ENCODE measurements at regions not wholly inside any gene's neighbourhood (a gene's known extent, or its start where the extent isn't known, plus 50 kb on each side); places are given as distances from the start of the nearest gene placed in this dataset.

DNA sequence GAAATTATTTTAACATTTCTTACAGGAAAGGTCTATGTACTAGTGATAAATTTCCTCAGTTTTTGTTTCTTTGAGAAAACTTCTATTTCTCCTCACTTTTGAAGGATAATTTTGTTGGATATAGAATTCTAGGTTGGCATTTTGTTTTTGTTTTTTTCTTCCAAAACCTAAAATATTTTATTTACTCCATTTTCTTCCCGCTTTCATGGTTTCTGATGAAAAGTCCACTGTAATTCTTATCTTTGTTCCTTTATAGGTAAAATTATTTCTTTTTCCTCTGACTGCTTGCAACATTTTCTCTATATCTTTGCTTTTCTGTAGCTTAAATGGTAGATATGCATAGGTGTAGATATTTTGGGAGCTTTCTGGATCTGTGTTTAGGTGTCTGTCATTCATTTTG lies 153.9 kb upstream of the DSCAM start (continued):
- TF ChIP-seq, protein P1, sequence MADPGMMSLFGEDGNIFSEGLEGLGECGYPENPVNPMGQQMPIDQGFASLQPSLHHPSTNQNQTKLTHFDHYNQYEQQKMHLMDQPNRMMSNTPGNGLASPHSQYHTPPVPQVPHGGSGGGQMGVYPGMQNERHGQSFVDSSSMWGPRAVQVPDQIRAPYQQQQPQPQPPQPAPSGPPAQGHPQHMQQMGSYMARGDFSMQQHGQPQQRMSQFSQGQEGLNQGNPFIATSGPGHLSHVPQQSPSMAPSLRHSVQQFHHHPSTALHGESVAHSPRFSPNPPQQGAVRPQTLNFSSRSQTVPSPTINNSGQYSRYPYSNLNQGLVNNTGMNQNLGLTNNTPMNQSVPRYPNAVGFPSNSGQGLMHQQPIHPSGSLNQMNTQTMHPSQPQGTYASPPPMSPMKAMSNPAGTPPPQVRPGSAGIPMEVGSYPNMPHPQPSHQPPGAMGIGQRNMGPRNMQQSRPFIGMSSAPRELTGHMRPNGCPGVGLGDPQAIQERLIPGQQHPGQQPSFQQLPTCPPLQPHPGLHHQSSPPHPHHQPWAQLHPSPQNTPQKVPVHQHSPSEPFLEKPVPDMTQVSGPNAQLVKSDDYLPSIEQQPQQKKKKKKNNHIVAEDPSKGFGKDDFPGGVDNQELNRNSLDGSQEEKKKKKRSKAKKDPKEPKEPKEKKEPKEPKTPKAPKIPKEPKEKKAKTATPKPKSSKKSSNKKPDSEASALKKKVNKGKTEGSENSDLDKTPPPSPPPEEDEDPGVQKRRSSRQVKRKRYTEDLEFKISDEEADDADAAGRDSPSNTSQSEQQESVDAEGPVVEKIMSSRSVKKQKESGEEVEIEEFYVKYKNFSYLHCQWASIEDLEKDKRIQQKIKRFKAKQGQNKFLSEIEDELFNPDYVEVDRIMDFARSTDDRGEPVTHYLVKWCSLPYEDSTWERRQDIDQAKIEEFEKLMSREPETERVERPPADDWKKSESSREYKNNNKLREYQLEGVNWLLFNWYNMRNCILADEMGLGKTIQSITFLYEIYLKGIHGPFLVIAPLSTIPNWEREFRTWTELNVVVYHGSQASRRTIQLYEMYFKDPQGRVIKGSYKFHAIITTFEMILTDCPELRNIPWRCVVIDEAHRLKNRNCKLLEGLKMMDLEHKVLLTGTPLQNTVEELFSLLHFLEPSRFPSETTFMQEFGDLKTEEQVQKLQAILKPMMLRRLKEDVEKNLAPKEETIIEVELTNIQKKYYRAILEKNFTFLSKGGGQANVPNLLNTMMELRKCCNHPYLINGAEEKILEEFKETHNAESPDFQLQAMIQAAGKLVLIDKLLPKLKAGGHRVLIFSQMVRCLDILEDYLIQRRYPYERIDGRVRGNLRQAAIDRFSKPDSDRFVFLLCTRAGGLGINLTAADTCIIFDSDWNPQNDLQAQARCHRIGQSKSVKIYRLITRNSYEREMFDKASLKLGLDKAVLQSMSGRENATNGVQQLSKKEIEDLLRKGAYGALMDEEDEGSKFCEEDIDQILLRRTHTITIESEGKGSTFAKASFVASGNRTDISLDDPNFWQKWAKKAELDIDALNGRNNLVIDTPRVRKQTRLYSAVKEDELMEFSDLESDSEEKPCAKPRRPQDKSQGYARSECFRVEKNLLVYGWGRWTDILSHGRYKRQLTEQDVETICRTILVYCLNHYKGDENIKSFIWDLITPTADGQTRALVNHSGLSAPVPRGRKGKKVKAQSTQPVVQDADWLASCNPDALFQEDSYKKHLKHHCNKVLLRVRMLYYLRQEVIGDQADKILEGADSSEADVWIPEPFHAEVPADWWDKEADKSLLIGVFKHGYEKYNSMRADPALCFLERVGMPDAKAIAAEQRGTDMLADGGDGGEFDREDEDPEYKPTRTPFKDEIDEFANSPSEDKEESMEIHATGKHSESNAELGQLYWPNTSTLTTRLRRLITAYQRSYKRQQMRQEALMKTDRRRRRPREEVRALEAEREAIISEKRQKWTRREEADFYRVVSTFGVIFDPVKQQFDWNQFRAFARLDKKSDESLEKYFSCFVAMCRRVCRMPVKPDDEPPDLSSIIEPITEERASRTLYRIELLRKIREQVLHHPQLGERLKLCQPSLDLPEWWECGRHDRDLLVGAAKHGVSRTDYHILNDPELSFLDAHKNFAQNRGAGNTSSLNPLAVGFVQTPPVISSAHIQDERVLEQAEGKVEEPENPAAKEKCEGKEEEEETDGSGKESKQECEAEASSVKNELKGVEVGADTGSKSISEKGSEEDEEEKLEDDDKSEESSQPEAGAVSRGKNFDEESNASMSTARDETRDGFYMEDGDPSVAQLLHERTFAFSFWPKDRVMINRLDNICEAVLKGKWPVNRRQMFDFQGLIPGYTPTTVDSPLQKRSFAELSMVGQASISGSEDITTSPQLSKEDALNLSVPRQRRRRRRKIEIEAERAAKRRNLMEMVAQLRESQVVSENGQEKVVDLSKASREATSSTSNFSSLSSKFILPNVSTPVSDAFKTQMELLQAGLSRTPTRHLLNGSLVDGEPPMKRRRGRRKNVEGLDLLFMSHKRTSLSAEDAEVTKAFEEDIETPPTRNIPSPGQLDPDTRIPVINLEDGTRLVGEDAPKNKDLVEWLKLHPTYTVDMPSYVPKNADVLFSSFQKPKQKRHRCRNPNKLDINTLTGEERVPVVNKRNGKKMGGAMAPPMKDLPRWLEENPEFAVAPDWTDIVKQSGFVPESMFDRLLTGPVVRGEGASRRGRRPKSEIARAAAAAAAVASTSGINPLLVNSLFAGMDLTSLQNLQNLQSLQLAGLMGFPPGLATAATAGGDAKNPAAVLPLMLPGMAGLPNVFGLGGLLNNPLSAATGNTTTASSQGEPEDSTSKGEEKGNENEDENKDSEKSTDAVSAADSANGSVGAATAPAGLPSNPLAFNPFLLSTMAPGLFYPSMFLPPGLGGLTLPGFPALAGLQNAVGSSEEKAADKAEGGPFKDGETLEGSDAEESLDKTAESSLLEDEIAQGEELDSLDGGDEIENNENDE (IDR thresholded peaks at IDR 0.05; ENCODE audit: insufficient replicate concordance, low read length), result no peak
- TF ChIP-seq POLR2AphosphoS5 (IDR thresholded peaks at IDR 0.05; ENCODE audit: low read depth, low read length), result no peak
- TF ChIP-seq SP1 (IDR thresholded peaks at IDR 0.05; ENCODE audit: low read depth, low read length), result no peak
- no peak for TF ChIP-seq TAF1 (IDR thresholded peaks at IDR 0.05; ENCODE audit: low read depth, low read length)
- TF ChIP-seq KDM1A (IDR thresholded peaks at IDR 0.05; ENCODE audit: borderline replicate concordance, low read length), result no peak
- TF ChIP-seq CREB1 (IDR thresholded peaks at IDR 0.05), result no peak
- TF ChIP-seq, protein P2, sequence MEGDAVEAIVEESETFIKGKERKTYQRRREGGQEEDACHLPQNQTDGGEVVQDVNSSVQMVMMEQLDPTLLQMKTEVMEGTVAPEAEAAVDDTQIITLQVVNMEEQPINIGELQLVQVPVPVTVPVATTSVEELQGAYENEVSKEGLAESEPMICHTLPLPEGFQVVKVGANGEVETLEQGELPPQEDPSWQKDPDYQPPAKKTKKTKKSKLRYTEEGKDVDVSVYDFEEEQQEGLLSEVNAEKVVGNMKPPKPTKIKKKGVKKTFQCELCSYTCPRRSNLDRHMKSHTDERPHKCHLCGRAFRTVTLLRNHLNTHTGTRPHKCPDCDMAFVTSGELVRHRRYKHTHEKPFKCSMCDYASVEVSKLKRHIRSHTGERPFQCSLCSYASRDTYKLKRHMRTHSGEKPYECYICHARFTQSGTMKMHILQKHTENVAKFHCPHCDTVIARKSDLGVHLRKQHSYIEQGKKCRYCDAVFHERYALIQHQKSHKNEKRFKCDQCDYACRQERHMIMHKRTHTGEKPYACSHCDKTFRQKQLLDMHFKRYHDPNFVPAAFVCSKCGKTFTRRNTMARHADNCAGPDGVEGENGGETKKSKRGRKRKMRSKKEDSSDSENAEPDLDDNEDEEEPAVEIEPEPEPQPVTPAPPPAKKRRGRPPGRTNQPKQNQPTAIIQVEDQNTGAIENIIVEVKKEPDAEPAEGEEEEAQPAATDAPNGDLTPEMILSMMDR (IDR thresholded peaks at IDR 0.05; ENCODE audit: control extremely low read depth in 1 of 3, insufficient read depth in 1 of 3, low read depth in 1 of 3, low read length in 3 of 3), result no peak
- TF ChIP-seq SIX5 (IDR thresholded peaks at IDR 0.05; ENCODE audit: low read depth, low read length), result no peak
- TF ChIP-seq SRF (IDR thresholded peaks at IDR 0.05; ENCODE audit: low read depth, low read length), result no peak

Measured in H1 (cell line).